RCC 7860 (cell line): ENCODE measurements at regions not wholly inside any gene's neighbourhood (a gene's known extent, or its start where the extent isn't known, plus 50 kb on each side); places are given as distances from the start of the nearest gene placed in this dataset.
A peak's percentile ranks its signal among the peaks of the same experiment; 100 is the strongest.

Source experiments
- DNase-seq: peaks from one replicate; pipeline ENCODE4 v3.0.0-alpha.2; 2015; ENCODE audit warnings: low spot score
- FAIRE-seq: peaks from 2 replicates; lab custom pipeline; 2012; peaks lifted over from hg19 to GRCh38; lab: Jason Lieb, UNC

GRCh38 chr2:37471104-37471503, 126.7 kb downstream of the QPCT start:
- FAIRE-seq (no peak), DNase-seq (no peak)

- FAIRE-seq (peak; percentile 80), DNase-seq (peak; percentile 73)
These were observed 127.6 kb downstream of the QPCT start for GRCh38 chr2:37471994-37472393.

GRCh38 chr2:37472959-37473358, 128.5 kb downstream of the QPCT start:
- no peak for FAIRE-seq
- DNase-seq: peak; percentile 39

- FAIRE-seq: no peak
- DNase-seq: no peak
These were observed 132.0 kb downstream of the QPCT start for GRCh38 chr2:37476411-37476810.

GRCh38 chr2:37477921-37478320, 133.5 kb downstream of the QPCT start:
- DNase-seq (no peak), FAIRE-seq (no peak)

- no peak for FAIRE-seq
- no peak for DNase-seq
These were observed 136.8 kb downstream of the QPCT start for GRCh38 chr2:37481244-37481643.

GRCh38 chr2:37489041-37489456, 144.6 kb downstream of the QPCT start:
- FAIRE-seq (no peak), DNase-seq (no peak)

- no peak for FAIRE-seq
- no peak for DNase-seq
These were observed 145.1 kb downstream of the QPCT start for GRCh38 chr2:37489536-37489935.

GRCh38 chr2:37493425-37493824, 149.0 kb downstream of the QPCT start:
- DNase-seq (no peak), FAIRE-seq (no peak)

GRCh38 chr2:37499113-37499512, 154.7 kb downstream of the QPCT start:
- DNase-seq (no peak), FAIRE-seq (no peak)

GRCh38 chr2:37500031-37500430, 155.6 kb downstream of the QPCT start:
- FAIRE-seq (no peak), DNase-seq (no peak)

- no peak for FAIRE-seq
- DNase-seq: no peak
These were observed 156.7 kb downstream of the QPCT start for GRCh38 chr2:37501113-37501512.

- FAIRE-seq (no peak), DNase-seq (no peak)
These were observed 162.1 kb downstream of the QPCT start for GRCh38 chr2:37506407-37507050.

GRCh38 chr2:37507051-37507410, 162.6 kb downstream of the QPCT start:
- no peak for DNase-seq
- FAIRE-seq: no peak

- FAIRE-seq (no peak), DNase-seq (no peak)
These were observed 163.3 kb downstream of the QPCT start for GRCh38 chr2:37507703-37508102.

GRCh38 chr2:37512971-37513370, 158.5 kb downstream of the CDC42EP3 start:
- no peak for FAIRE-seq
- no peak for DNase-seq

GRCh38 chr2:37523814-37524362, 147.6 kb downstream of the CDC42EP3 start:
- FAIRE-seq: no peak
- no peak for DNase-seq

- FAIRE-seq: no peak
These were observed 145.1 kb downstream of the CDC42EP3 start for GRCh38 chr2:37526323-37526722.

GRCh38 chr2:37526856-37527255, 144.6 kb downstream of the CDC42EP3 start:
- FAIRE-seq (no peak), DNase-seq (no peak)

More at GRCh38 chr2:37526323-37526722, 145.1 kb downstream of the CDC42EP3 start:
- no peak for DNase-seq

GRCh38 chr2:37527361-37527760, 144.1 kb downstream of the CDC42EP3 start:
- DNase-seq (no peak), FAIRE-seq (no peak)

GRCh38 chr2:37529830-37530415, 141.5 kb downstream of the CDC42EP3 start:
- no peak for FAIRE-seq
- no peak for DNase-seq

GRCh38 chr2:37532503-37532902, 138.9 kb downstream of the CDC42EP3 start:
- no peak for FAIRE-seq
- DNase-seq: no peak

- DNase-seq: no peak
- no peak for FAIRE-seq
These were observed 134.1 kb downstream of the CDC42EP3 start for GRCh38 chr2:37537316-37537715.
